Transverse colon (tissue), 4 donors: ENCODE measurements at regions not wholly inside any gene's neighbourhood (a gene's known extent, or its start where the extent isn't known, plus 50 kb on each side); places are given as distances from the start of the nearest gene placed in this dataset.

Experiments
- DNase-seq: peaks from one replicate; pipeline ENCODE4 v3.0.0-alpha.2; 2019
- H3K27ac ChIP-seq, 4 donors: fragments of 200-600 bp; sonication (generic); 2 replicates each; pipeline ENCODE4 v1.5.1; 2016 to 2018; ENCODE audit warnings: inconsistent platforms in 4 of 4
- H3K27me3 ChIP-seq: fragments of 200-600 bp; sonication (generic); 2 replicates; pipeline ENCODE4 v1.5.1; 2017; ENCODE audit warnings: inconsistent platforms
- H3K36me3 ChIP-seq, 4 donors: fragments of 200-600 bp; sonication (generic); 2 replicates each; pipeline ENCODE4 v1.5.1; 2017 to 2019; ENCODE audit warnings: inconsistent platforms in 4 of 4
- H3K4me1 ChIP-seq, 4 donors: fragments of 200-600 bp; sonication (generic); 2 replicates each; pipeline ENCODE4 v1.5.1; 2017 to 2020; ENCODE audit warnings: inconsistent platforms in 4 of 4
- H3K4me3 ChIP-seq, 4 donors: fragments of 200-600 bp; sonication (generic); 1 replicate in 1 of 4; 2 replicates in 3 of 4; pipeline versions ENCODE4 v1.5.1 to v1.6.1; 2017 to 2019; ENCODE audit warnings: inconsistent platforms in 4 of 4
- H3K9me3 ChIP-seq, 2 donors: fragments of 200-600 bp; sonication (generic); 2 replicates each; pipeline ENCODE4 v1.5.1; 2017 to 2019; ENCODE audit warnings: inconsistent platforms in 2 of 2
- EP300 ChIP-seq: sonication (generic); formaldehyde crosslinking; IDR thresholded peaks from one replicate; pipeline ENCODE4 v1.6.1; 2017; ENCODE audit warnings: antibody characterized with exemption, low read depth
- POLR2A ChIP-seq: fragments of 450-650 bp; IDR thresholded peaks from one replicate; pipeline ENCODE4 v1.6.1; 2016; ENCODE audit warnings: antibody characterized with exemption, mild to moderate bottlenecking, moderate library complexity
- POLR2AphosphoS5 ChIP-seq, 3 donors: sonication (generic); formaldehyde crosslinking; IDR thresholded peaks; one replicate each; pipeline ENCODE4 v1.6.1; 2016; ENCODE audit warnings: antibody characterized with exemption in 3 of 3
- WGBS, 2 donors: methylation state at CpG; one replicate each; pipeline ENCODE4 v1.1.5; 2018; ENCODE audit warnings: low coverage in 1 of 2; 5-methylcytosine and 5-hydroxymethylcytosine counted together
- in situ Hi-C, 4 donors: fragments of 200-750 bp; cut with MboI; loops; one replicate each; pipeline versions ENCODE4 v1.15.0 to v1.15.1; 2017; ENCODE audit warnings: low sequenced_read_pairs in 3 of 4, low pct_ligation_motif_present in 1 of 4, low pct_unique_long_range_greater_than_20kb in 1 of 4
- intact Hi-C: fragments of 100-400 bp; cut with DNase I; formaldehyde crosslinking; loops from one replicate; pipeline ENCODE4 v1.15.1; 2023; ENCODE audit warnings: low total_unique reads
- TF ChIP-seq, protein P1 (sequence below), 5 experiments: fragments of 200-600 bp in 3 of 5; fragments of 450-650 bp in 2 of 5; sonication (generic) in 3 of 5; IDR thresholded peaks; 1 replicate in 2 of 5; 2 replicates in 3 of 5; pipeline ENCODE4 v1.5.1; 2016 to 2017; ENCODE audit warnings: antibody characterized with exemption in 5 of 5, inconsistent platforms in 3 of 5, mild to moderate bottlenecking in 2 of 5, moderate library complexity in 1 of 5

DNA sequence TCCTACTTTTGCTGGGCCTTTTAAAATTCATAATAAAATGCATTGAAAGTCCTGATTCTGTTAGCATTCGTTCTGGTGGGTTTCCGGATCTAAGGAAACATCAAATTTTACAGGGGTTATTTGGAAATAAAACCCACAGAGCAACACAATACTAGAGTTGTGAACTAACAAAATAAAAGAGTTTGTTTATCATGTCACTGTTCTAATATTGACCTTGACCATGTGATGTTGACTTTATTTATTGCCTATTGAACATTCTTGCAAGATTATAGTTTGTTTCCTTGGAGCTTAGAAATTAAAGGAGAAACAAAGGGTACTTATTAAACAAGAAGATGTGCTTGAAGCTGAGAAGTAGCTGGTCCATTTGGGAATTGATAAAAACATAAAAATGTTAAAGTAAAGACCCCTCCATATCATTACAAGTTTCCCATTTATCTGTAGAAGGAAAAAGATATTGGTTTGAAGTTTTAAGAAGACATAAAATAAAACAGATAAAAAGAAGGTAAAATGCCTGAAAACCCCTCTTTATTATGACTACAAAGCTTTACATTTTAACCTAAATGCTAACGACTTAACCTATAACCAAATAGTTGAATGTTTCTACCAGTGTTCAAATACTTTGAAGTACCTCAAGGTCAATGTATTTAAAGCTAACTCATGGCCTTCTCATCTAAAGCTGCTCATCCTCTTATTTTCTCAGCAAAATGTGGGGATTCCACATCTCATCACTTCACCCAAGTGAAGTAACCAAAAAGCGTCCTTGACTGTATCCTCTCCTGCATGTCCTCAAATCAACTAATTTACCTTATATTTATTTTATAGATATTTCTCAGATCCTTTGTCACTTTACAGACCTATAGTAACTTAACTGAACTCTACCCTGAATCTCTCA, 179.6 kb downstream of the GASK1B start:
- H3K27me3 ChIP-seq = no peaks in the 10 kb centered on the region
- no peak overlapping the region for H3K4me3 ChIP-seq
- peak overlapping the region; percentile 37 to 72 (median 52) for H3K27ac ChIP-seq
- peaks cover 0 to 33% (median 6%) of the 10 kb centered on the region in 4 donors for H3K4me1 ChIP-seq
- TF ChIP-seq EP300 = no peak
- no peak for TF ChIP-seq POLR2A
- TF ChIP-seq, protein P1, sequence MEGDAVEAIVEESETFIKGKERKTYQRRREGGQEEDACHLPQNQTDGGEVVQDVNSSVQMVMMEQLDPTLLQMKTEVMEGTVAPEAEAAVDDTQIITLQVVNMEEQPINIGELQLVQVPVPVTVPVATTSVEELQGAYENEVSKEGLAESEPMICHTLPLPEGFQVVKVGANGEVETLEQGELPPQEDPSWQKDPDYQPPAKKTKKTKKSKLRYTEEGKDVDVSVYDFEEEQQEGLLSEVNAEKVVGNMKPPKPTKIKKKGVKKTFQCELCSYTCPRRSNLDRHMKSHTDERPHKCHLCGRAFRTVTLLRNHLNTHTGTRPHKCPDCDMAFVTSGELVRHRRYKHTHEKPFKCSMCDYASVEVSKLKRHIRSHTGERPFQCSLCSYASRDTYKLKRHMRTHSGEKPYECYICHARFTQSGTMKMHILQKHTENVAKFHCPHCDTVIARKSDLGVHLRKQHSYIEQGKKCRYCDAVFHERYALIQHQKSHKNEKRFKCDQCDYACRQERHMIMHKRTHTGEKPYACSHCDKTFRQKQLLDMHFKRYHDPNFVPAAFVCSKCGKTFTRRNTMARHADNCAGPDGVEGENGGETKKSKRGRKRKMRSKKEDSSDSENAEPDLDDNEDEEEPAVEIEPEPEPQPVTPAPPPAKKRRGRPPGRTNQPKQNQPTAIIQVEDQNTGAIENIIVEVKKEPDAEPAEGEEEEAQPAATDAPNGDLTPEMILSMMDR (IDR thresholded peaks at IDR 0.05) = no peak
- TF ChIP-seq POLR2AphosphoS5 (IDR thresholded peaks at IDR 0.05) = no peak
- intact Hi-C loops = loop anchor here (2.0 to 10.0 kb wide), 2 partner anchors 182 to 262 kb away; no protein-coding TSS in a partner anchor
- H3K9me3 ChIP-seq = no peaks in the 10 kb centered on the region
- WGBS, 2 donors = 63% methylated on average over 4 of the region's 4 CpGs
- in situ Hi-C loops = loop anchor here in 3 of 4 donors (5.0 to 25.0 kb wide), 5 partner anchors 169 to 781 kb away; partner anchors contain the start of genes GASK1B (in 1 of the 3) and GRIA2 (in 1 of the 3)
- H3K36me3 ChIP-seq = no peaks in the 10 kb centered on the region
- DNase-seq = no peak

DNA sequence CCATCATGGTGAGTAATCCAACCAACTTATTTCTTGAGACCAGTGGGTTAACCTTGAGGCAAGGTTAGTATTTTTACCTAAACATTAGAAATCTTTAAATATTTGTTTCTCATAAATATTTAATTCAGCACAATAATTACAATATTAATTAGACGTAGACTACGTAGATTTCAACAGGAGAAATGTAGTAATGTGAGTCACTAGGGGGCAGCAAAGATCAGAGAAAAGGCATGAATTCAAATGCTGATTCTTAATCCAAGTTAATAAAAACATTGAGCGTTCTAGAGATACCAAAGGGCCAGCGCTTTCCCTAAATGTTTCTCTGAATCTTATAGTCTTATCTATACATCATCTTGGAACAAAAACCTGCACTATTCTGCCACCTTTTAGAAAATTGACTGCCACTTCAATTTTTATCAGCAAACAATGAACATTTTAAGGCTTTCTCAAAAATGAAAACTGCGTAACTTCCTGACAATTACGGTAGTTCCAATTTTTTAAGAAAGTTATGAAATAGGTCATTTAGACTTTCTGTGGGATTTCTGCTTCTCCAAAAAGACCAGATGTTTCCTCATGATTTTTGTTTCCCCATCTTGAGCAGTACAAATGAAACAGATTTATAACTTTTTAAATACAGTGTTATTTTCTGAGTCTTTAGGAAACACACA, 180.7 kb downstream of the GASK1B start:
- WGBS, 2 donors = 10 to 14% methylated on average over 6 of the region's 6 CpGs
- Histone ChIP-seq H3K27me3 (no peaks in the 10 kb centered on the region), H3K36me3 (no peaks in the 10 kb centered on the region), H3K9me3 (no peaks in the 10 kb centered on the region), H3K4me1 (peaks cover 0 to 33% (median 6%) of the 10 kb centered on the region in 4 donors), H3K4me3 (peak overlapping the region in 2 of 4 donors; percentile 2 to 39), H3K27ac (peak overlapping the region; percentile 37 to 72 (median 52))
- DNase-seq = no peak
- intact Hi-C loops = loop anchor here (2.0 to 10.0 kb wide), 2 partner anchors 183 to 263 kb away; no protein-coding TSS in a partner anchor
- in situ Hi-C loops = loop anchor here in 3 of 4 donors (5.0 to 25.0 kb wide), 5 partner anchors 170 to 780 kb away; partner anchors contain the start of genes GASK1B (in 1 of the 3) and GRIA2 (in 1 of the 3)
- no peak for TF ChIP-seq EP300
- TF ChIP-seq, protein P1 (IDR thresholded peaks at IDR 0.05) = peak; percentile 67 to 84 (median 72)
- TF ChIP-seq POLR2AphosphoS5 (IDR thresholded peaks at IDR 0.05) = peak in 1 of 3 donors; percentile 11
- no peak for TF ChIP-seq POLR2A

DNA sequence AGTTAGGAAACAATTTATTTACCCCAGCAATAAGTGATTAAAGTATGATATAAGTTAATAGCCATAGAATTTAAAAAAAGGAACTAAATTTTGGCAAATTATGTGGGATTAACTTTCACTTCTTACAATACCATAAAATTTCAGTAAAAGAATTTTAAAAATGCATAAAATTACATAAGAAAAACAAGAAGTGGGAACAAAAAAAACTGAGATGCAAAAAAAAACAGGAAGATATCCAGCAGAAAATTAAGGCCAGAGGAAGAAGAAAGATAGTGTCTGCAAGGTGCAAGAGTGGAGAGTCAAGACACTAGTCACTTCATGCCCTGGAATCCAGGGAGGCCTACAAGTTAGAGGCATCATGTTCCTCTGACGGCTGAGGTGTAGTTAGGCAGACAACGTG, 184.2 kb downstream of the GASK1B start:
- Histone ChIP-seq H3K36me3 (no peaks in the 10 kb centered on the region), H3K27ac (no peak overlapping the region), H3K9me3 (no peaks in the 10 kb centered on the region), H3K27me3 (no peaks in the 10 kb centered on the region), H3K4me1 (peaks cover 0 to 14% (median 4%) of the 10 kb centered on the region in 4 donors), H3K4me3 (no peak overlapping the region)
- no peak for DNase-seq
- WGBS, 2 donors = 73 to 76% methylated on average over 2 of the region's 2 CpGs
- in situ Hi-C loops (loop anchor here in 2 of 4 donors (25.0 kb wide), 3 partner anchors 174 to 776 kb away; partner anchors contain the start of genes GASK1B (in 1 of the 2) and GRIA2 (in 1 of the 2)), intact Hi-C loops (no loop called here)
- TF ChIP-seq POLR2A (no peak), POLR2AphosphoS5 (IDR thresholded peaks at IDR 0.05) (no peak), EP300 (no peak)
- TF ChIP-seq, protein P1 (IDR thresholded peaks at IDR 0.05) = no peak
